ENCODE measurements at regions not wholly inside any gene's neighbourhood (a gene's known extent, or its start where the extent isn't known, plus 50 kb on each side); places are given as distances from the start of the nearest gene placed in this dataset.

- no peaks in the 10 kb centered on the region for H3K9me3 ChIP-seq (ENCODE audit: control insufficient read depth, insufficient read depth, low read length)
- H3K27me3 ChIP-seq (ENCODE audit: control insufficient read depth, low read length): no peaks in the 10 kb centered on the region
- no peaks in the 10 kb centered on the region for H3F3A ChIP-seq (ENCODE audit: control insufficient read depth, insufficient read depth)
- no peaks in the 10 kb centered on the region for H3K4me1 ChIP-seq (ENCODE audit: control insufficient read depth, low read length)
- no peaks in the 10 kb centered on the region for H4K20me1 ChIP-seq (ENCODE audit: control insufficient read depth, insufficient read depth, low read depth, low read length)
- no peak overlapping the region for H3K4me2 ChIP-seq (ENCODE audit: low read length)
- no peaks in the 10 kb centered on the region for H3K36me3 ChIP-seq (ENCODE audit: control insufficient read depth, low read length)
- H3K4me3 ChIP-seq (ENCODE audit: low read length): no peak overlapping the region
- H3K79me2 ChIP-seq (ENCODE audit: control insufficient read depth, low read length): no peaks in the 10 kb centered on the region
- H3K27ac ChIP-seq (ENCODE audit: low read depth, low read length): no peak overlapping the region
- no peak for TF ChIP-seq EZH2phosphoT487 (IDR thresholded peaks at IDR 0.05; ENCODE audit: borderline replicate concordance, low read length)
- no peak for TF ChIP-seq CTCF (IDR thresholded peaks at IDR 0.05; ENCODE audit: low read depth, low read length, poor library complexity, severe bottlenecking)
- no peaks in the 10 kb centered on the region for H3K9me2 ChIP-seq (replicated peaks; ENCODE audit: control insufficient read depth, low read length)
These were observed 74.4 kb downstream of the PRL start for GRCh38 chr6:22222469-22222868.

GRCh38 chr6:22227824-22228610 lies 68.8 kb downstream of the PRL start:
- Histone ChIP-seq H3K9me3 (ENCODE audit: control insufficient read depth, insufficient read depth, low read length) (no peaks in the 10 kb centered on the region), H3F3A (ENCODE audit: control insufficient read depth, insufficient read depth) (no peaks in the 10 kb centered on the region), H3K36me3 (ENCODE audit: control insufficient read depth, low read length) (no peaks in the 10 kb centered on the region), H3K4me2 (ENCODE audit: low read length) (no peak overlapping the region), H3K27ac (ENCODE audit: low read depth, low read length) (no peak overlapping the region), H4K20me1 (ENCODE audit: control insufficient read depth, insufficient read depth, low read depth, low read length) (no peaks in the 10 kb centered on the region), H3K79me2 (ENCODE audit: control insufficient read depth, low read length) (no peaks in the 10 kb centered on the region), H3K4me3 (ENCODE audit: low read length) (no peak overlapping the region), H3K4me1 (ENCODE audit: control insufficient read depth, low read length) (no peaks in the 10 kb centered on the region), H3K9me2 (replicated peaks; ENCODE audit: control insufficient read depth, low read length) (no peaks in the 10 kb centered on the region), H3K27me3 (ENCODE audit: control insufficient read depth, low read length) (no peaks in the 10 kb centered on the region)
- TF ChIP-seq EZH2phosphoT487 (IDR thresholded peaks at IDR 0.05; ENCODE audit: borderline replicate concordance, low read length) (no peak), CTCF (IDR thresholded peaks at IDR 0.05; ENCODE audit: low read depth, low read length, poor library complexity, severe bottlenecking) (no peak)

GRCh38 chr6:22231050-22231449 lies 65.8 kb downstream of the PRL start:
- Histone ChIP-seq H3K27ac (ENCODE audit: low read depth, low read length) (no peak overlapping the region), H3K9me3 (ENCODE audit: control insufficient read depth, insufficient read depth, low read length) (no peaks in the 10 kb centered on the region), H3K79me2 (ENCODE audit: control insufficient read depth, low read length) (no peaks in the 10 kb centered on the region), H3K4me3 (ENCODE audit: low read length) (no peak overlapping the region), H3K4me1 (ENCODE audit: control insufficient read depth, low read length) (no peaks in the 10 kb centered on the region), H3K9me2 (replicated peaks; ENCODE audit: control insufficient read depth, low read length) (no peaks in the 10 kb centered on the region), H3K4me2 (ENCODE audit: low read length) (no peak overlapping the region), H3F3A (ENCODE audit: control insufficient read depth, insufficient read depth) (no peaks in the 10 kb centered on the region), H4K20me1 (ENCODE audit: control insufficient read depth, insufficient read depth, low read depth, low read length) (no peaks in the 10 kb centered on the region), H3K27me3 (ENCODE audit: control insufficient read depth, low read length) (no peaks in the 10 kb centered on the region), H3K36me3 (ENCODE audit: control insufficient read depth, low read length) (no peaks in the 10 kb centered on the region)
- TF ChIP-seq EZH2phosphoT487 (IDR thresholded peaks at IDR 0.05; ENCODE audit: borderline replicate concordance, low read length) (no peak), CTCF (IDR thresholded peaks at IDR 0.05; ENCODE audit: low read depth, low read length, poor library complexity, severe bottlenecking) (no peak)

All from DOHH2 (cell line).